Kidney epithelial cell (primary cell): ENCODE measurements at regions not wholly inside any gene's neighbourhood (a gene's known extent, or its start where the extent isn't known, plus 50 kb on each side); places are given as distances from the start of the nearest gene placed in this dataset.
A peak's percentile ranks its signal among the peaks of the same experiment; 100 is the strongest.

Experiments
- DNase-seq: peaks from one replicate; pipeline ENCODE4 v3.0.0-alpha.2; 2010; ENCODE audit warnings: low read depth
- H3K27me3 ChIP-seq: 2 replicates; pipeline ENCODE4 v1.6.0; 2011; ENCODE audit warnings: low read length; ENCODE audit not compliant: control insufficient read depth, insufficient read depth
- H3K36me3 ChIP-seq: 2 replicates; pipeline ENCODE4 v1.5.1; 2011; ENCODE audit warnings: low read length; ENCODE audit not compliant: control insufficient read depth, insufficient read depth
- H3K4me3 ChIP-seq: 2 replicates; pipeline ENCODE4 v1.5.1; 2011; ENCODE audit warnings: low read depth, mild to moderate bottlenecking, control low read depth, low read length
- CTCF ChIP-seq: IDR thresholded peaks from 2 replicates; pipeline ENCODE4 v1.5.1; 2011; ENCODE audit warnings: mild to moderate bottlenecking, moderate library complexity, low read length, control low read depth, inconsistent platforms; ENCODE audit not compliant: insufficient read depth, poor library complexity, severe bottlenecking

GRCh38 chr2:139790807-139791752 lies 1010.9 kb upstream of the NXPH2 start:
- H3K4me3 ChIP-seq, result no peak overlapping the region
- peak; percentile 33 for TF ChIP-seq CTCF
- H3K27me3 ChIP-seq, result no peaks in the 10 kb centered on the region
- no peak for DNase-seq
- no peaks in the 10 kb centered on the region for H3K36me3 ChIP-seq

GRCh38 chr2:139790136-139790535 lies 1009.9 kb upstream of the NXPH2 start:
- TF ChIP-seq CTCF, result no peak
- no peak for DNase-seq

GRCh38 chr2:139778732-139779131 lies 998.5 kb upstream of the NXPH2 start:
- no peaks in the 10 kb centered on the region for H3K27me3 ChIP-seq
- TF ChIP-seq CTCF, result no peak
- H3K4me3 ChIP-seq, result no peak overlapping the region
- H3K36me3 ChIP-seq, result no peaks in the 10 kb centered on the region
- DNase-seq, result no peak

More at GRCh38 chr2:139790136-139790535, 1009.9 kb upstream of the NXPH2 start:
- no peaks in the 10 kb centered on the region for H3K27me3 ChIP-seq
- no peaks in the 10 kb centered on the region for H3K36me3 ChIP-seq
- H3K4me3 ChIP-seq, result no peak overlapping the region

- Histone ChIP-seq H3K27me3 (no peaks in the 10 kb centered on the region), H3K36me3 (no peaks in the 10 kb centered on the region), H3K4me3 (no peak overlapping the region)
- DNase-seq, result no peak
- no peak for TF ChIP-seq CTCF
Measured at GRCh38 chr2:139773720-139774277, 993.6 kb upstream of the NXPH2 start.

- Histone ChIP-seq H3K27me3 (no peaks in the 10 kb centered on the region), H3K4me3 (no peak overlapping the region), H3K36me3 (no peaks in the 10 kb centered on the region)
- DNase-seq, result no peak
- no peak for TF ChIP-seq CTCF
Measured at GRCh38 chr2:139769633-139770032, 989.4 kb upstream of the NXPH2 start.
